Transverse colon (tissue), 4 donors: ENCODE measurements at regions not wholly inside any gene's neighbourhood (a gene's known extent, or its start where the extent isn't known, plus 50 kb on each side); places are given as distances from the start of the nearest gene placed in this dataset.

Experiments
- CTCF ChIP-seq, 5 experiments: fragments of 200-600 bp in 3 of 5; fragments of 450-650 bp in 2 of 5; sonication (generic) in 3 of 5; IDR thresholded peaks; 1 replicate in 2 of 5; 2 replicates in 3 of 5; pipeline ENCODE4 v1.5.1; 2016 to 2017; ENCODE audit warnings: antibody characterized with exemption in 5 of 5, inconsistent platforms in 3 of 5, mild to moderate bottlenecking in 2 of 5, moderate library complexity in 1 of 5
- POLR2AphosphoS5 ChIP-seq, 3 donors: sonication (generic); formaldehyde crosslinking; IDR thresholded peaks; one replicate each; pipeline ENCODE4 v1.6.1; 2016; ENCODE audit warnings: antibody characterized with exemption in 3 of 3

GRCh38 chr2:144027593-144027992 is 492.3 kb downstream of the ZEB2 start:
- TF ChIP-seq POLR2AphosphoS5 (IDR thresholded peaks at IDR 0.05) (no peak), CTCF (IDR thresholded peaks at IDR 0.05) (no peak)
